GM21576 (cell line): ENCODE measurements at regions not wholly inside any gene's neighbourhood (a gene's known extent, or its start where the extent isn't known, plus 50 kb on each side); places are given as distances from the start of the nearest gene placed in this dataset.

Experiments
- ATAC-seq: cut with Tn5 transposase; IDR thresholded peaks from one replicate; pipeline ENCODE4 v1.9.1; 2021; ENCODE audit warnings: mild to moderate bottlenecking, moderate library complexity; ENCODE audit not compliant: unreplicated experiment

DNA sequence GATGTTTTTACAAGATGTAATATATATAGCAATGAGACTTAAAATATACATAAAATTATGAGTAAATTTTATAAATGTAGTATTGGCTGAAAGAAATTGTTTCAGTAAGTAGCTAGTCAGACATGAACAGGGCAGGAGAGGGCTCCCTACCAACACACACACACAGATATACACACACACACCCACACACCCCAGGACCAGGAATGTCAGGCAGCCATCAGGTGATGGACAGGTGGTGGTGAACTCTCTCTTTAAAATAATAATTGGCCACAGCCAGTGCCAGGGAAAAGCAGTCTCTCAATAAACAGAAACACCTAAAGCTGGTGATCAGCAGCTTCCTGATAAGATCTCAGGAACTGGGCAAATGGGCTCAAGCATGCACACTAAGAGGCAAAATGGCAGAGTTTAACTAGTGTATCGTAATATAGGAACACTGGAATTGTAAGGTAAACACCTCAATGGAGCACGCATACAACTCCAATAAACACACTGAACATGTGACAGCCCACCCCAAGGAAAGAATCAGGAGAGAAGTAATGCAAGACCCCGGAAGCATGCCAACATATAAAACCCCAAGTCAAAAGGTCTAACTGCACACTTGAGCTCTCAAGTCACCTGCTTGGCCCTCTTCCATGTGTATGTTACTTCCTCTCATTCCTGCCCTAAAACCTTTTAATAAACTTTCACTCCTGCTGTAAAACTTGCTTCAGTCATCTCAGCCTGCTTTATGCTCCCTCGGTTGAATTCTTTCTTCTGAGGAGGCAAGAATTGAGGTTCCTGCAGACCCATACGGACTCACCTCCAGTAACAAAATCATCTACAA lies 1034.1 kb upstream of the SEMA6D start:
- no peak for ATAC-seq

DNA sequence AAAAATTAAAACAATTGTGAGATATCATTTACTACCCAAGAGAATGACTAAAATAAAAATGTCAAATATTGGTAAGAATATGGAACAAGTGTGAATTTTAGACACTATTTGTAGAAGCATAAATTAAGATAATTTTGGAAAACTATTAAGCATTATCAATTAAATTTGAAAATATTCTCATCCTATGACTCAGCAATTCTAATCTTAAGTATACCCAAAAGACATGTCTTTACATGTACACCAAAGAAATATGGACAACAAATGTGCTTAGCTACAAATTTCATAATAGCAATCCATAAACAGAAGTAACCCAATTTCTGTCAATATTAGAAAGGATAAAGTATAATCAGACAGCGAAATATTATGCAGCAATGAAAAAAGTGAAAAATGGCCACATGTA lies 1032.2 kb upstream of the SEMA6D start:
- ATAC-seq = no peak

DNA sequence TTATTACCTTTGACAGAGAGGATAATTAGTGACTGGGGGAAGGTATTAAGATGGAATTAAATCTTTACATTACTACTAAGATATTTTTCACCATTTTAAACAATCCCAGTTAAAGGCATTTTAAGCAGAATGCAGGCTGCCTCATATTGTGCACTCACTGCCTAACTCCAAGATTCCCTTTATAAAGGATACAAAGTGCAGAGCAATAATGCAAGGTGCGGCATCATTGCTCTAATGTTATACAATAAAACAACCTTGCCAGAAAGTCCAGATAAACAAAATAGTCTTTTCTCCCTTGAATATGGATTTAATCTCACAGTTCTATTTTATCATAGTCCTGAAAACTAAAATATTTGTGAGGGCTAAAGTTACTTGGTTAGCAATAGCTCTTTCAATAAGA lies 1031.6 kb upstream of the SEMA6D start:
- ATAC-seq = no peak

DNA sequence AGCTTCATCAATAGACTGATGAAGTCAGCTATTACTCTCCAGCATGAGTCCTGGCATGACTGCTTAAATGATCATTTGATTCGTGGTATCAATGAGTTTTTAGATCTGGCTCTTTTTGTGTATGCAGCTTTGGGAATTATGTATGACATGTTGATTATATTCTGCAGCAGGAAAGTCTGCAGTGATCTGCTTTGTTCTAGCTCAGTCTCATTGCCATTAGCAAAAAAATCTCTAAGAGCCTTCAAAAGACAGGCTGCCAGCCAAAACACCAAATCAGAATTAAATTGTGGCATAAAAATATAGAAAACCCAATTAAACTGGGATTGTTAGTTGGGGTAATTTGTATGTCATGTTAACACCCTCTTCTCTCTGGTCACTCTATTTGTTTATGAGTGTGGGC lies 1021.0 kb upstream of the SEMA6D start:
- ATAC-seq = no peak

DNA sequence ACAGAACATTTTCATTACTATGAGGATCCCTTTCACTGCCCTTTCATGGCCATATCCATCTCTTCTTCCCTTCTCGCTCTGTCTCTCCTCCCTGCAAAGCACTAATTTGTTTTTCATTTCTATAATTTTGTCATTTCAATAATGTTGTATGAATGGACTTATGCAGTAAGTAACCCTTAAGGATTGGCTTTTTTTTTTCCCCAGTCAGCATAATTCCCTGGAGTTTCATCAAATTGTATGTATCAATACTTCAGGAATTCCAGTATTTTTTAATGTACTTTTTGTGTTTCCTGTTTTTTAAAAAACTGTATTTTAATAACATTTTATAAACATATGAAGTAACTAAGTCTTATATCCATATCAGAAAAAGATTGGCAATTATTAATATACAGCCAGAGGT lies 1016.0 kb upstream of the SEMA6D start:
- no peak for ATAC-seq

DNA sequence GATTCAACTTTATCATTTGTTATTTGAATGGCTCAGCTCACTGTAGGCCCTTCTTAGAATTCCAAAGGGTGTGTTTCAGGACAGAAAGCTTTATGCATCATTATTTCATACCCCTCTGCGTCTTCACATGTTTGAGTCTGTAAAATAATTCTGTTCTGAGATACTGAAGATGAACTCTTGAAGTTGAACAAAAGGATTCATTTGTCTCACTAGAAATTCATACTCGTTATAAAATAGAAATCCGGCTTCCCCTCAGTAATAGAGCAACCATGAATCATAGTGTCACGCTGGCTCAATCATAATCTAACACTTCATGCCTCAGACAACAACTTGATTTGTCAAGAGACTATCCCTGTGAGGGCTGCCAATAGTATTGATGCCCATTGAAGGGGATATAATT lies 1015.4 kb upstream of the SEMA6D start:
- no peak for ATAC-seq

DNA sequence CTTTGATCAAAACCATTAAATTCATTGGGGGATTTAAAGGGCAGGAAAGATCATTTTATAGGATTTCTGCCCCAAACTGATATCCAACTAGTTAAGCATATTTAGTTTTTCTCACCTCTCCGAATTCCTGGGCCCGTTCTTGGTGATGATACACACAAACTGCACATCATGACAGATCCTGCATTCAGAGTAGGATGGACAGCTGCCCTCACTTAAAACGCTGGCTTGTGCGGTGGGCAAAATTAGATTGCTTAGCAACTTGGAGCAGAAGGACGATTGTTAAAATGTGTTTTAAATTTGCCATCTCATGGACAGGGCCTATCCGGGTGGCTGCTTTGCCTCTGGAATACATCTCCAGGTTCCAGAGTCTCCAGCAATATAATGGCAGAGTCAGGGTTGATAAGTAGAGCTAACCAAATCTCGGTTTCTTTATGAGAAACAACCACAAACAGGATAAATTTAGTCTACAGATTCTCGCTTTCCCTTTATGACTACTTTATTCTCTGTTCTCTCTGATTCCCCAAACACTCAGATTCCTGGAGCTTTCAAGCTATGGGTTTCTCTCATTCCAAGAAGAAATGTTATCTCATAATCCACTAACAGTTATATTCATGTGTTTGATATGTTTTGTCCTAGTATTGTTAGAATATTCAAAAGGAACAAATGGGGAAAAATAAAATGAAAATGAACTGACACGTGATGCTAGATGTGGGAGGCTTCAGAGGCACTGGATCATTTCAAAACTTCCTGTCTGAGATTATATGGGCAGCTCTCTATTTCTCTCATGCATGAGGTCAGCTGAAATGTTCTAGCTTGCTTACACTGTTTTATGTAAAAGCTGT lies 1014.1 kb upstream of the SEMA6D start:
- ATAC-seq = no peak

DNA sequence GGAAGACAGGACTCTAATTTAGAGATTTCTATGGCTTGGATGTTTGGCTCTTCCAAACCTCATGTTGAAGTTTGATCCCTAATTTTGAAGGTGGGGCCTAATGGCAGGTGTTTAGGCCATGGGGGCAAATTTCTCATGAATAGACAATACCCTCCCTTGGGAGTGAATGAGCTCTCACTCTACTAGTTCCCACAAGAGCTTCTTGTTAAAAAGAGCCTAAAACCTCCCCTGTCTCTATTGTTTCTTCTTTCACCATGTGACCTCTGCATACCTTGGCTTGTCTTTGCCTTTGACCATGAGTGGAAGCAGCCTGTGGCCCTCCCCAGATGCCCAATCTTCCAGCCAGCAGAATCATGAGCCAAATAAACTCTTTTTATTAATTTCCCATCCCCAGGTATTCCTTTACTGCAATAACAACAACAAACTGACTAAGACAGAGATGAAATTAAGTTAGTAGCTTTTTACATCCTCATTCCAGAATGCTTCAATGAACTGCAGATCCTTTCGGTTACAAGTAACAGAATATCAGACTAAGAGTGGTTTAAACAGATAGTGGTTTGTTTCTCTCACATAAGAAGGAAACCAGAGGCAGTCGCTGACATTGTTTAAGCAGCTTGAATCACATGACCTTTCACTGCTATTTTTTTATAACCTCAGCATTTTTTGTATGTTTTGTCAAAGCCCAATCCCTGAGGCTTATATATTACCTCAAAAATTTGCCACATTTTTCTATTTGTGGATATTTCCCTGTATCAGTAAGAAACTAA lies 1013.3 kb upstream of the SEMA6D start:
- ATAC-seq = no peak

DNA sequence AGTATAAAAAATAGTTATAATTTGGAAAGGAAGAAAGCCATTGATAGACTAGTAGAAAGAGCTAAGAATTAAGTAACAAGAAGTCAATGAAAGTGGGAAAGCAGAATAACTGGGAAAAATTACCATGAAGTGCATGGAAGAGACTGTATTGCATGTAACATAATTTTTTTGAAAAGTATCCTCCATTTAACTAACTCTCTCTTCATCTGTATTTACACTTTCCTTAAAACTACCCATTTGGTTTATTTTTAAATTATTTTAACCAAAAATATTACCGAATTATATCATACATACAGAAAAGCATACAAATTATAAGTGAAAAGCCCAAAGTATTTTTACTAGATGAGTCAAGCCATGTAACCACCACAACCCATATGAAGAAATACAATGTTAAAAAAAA lies 1009.9 kb upstream of the SEMA6D start:
- ATAC-seq = no peak

DNA sequence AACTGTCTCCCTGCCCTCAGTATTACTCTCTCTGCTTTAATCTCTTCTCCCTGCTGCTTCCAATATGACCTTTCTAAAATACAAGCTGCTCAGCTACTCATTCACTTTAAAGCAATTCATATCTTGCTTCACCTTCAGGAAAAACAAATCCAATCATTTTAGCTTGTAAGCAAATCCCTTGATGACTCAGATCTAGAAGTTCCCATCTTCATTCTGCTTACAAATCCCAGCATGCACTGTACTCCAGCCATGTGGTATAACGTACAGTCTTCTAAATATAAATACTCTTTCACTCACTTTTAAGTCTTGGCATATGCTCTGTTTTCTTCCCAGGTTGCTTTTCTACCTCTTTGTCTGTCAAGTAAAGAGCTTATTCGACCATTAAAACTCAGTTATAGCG lies 1009.1 kb upstream of the SEMA6D start:
- no peak for ATAC-seq

DNA sequence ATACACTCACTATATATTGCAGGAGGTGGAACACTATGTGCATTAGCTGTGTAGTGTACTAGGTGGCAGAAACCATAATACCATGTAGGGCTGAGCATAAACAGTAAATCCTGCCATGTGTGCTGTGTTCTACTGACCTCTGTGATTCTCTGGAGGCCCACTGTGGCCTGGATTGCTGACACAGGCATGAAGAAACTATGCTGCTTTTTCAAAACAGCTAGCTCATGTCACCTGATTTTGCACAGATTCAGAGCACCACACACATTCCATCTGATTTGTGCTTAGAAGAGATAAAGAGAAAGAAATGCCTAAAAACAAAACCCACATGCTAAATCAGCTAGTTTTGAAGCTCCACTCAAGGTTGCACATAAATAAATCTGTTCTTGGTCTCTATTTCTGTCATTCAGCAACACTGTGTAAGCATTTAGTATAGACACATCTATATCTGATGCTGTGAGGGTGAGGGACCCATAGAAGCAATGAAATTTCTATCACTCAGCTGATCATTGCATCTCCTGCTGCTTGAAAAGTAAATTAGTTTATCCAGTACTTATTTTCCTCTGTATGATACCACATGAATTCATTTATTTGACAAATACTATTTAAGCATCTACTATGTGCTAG lies 1007.7 kb upstream of the SEMA6D start:
- ATAC-seq = no peak

DNA sequence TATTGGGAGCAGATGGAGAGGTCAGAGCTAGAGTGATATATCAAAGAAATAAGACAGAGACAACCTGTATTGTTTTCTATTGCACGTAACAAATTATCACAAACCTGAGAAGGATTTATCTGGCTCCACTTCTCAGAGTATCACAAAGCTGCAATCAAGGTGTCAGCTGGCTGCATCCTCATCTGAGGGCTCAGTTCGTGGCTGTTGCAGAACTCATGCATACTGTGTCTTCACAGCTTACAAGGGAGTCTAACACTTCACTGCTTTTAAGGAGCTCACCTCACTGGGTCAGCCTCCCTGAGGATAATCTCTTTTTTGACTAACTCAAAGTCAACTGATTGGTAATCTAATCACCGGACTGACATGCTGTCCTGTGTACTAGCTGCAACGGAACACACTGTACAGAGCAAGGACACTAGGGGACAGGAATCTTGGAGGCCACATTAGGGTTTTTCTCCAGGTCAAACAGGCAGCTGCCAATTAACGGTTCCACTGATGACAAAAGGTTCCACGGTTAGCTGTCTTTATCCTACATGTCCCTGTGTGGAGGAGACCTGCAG lies 1006.8 kb upstream of the SEMA6D start:
- ATAC-seq = no peak

DNA sequence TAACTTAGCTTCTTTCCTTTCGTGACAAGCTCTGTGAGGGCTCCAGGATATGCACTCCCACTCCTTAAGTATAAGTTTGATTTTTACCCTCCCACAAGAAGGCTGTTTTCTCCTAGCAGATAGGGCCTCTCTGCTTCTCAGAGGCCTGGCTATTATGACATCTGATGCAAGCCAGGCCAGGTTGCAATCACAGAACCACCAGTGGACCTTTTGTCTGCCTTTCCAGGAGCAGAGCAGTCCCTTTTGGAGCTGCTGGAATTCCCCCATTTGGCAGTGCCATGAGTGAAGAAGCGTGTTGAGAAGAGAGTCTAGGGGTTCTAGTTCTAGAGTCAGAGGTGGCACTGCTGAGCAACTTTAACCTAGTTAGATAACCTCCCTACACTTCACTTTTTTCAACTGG lies 1004.3 kb upstream of the SEMA6D start:
- no peak for ATAC-seq

DNA sequence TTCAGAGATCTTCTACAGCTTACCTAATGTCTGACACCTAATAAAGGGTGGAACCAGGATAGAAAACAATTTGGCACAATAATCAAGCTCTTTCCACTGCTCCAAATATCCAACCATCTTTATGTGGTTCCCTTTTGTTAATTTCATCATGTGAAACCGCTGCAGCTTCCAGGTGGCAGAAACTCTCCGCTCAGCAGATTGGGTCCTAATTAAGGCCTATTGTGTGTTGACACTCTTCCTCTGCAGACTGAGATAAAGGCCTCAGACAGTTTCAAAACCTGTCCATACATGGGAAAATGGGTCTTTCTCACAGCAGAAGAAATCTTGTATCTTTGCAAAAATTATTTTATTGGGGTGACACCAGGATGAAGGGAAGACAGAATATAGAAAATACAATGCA lies 1002.4 kb upstream of the SEMA6D start:
- ATAC-seq = no peak

DNA sequence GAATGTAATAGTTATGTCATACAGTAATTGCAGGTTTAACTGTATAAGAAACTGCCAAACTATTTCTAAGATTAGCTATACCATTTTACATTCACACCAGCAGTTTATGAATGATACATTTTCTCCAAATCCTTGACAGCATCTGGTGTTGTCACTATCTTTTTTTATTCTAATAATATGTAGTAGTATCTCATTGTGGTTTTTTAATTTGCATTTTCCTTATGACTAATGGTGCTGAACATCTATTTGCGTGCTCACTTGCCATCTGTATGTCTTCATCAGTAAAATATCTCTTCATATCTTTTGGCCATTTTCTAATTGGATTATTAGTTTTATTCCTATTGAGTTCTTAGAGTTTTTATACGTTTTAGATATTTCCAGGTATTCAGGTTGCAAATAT lies 994.0 kb upstream of the SEMA6D start:
- no peak for ATAC-seq

DNA sequence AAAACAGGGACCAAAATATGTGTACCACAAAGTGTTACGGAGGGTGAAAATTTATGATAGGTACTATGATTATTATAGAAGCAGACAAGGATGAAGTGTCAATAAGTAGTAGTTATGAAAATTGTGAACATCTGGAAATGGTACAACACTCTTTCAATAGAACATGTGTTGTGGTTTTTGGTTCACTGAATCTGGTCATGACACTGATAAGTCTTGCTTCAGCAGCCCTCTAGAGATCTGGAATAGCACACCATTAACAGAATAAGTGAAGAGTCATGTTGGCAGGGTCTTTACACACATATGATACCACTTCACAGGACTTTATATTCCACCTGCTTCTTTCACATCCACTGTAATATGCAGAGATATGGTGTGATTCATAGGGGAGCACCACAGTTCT lies 985.2 kb upstream of the SEMA6D start:
- no peak for ATAC-seq

DNA sequence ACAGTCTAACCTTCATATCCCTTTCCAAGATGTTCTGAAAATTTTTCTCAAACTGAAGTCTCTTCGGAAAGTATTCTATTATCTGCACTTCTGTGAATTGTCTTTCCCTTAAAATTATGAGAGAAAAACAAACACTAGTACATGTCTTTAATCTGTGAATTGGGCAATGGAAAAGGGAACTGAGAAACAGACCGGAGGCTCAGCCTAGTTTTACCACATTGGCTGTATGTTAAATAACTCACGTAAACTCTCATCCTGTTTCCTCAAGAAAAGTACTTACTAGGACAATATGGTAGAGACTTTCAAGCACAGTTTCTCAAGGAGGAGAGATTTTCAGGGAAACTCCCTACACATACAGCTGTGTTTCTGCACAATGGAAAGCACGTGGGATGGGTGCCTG lies 982.2 kb upstream of the SEMA6D start:
- ATAC-seq = no peak

DNA sequence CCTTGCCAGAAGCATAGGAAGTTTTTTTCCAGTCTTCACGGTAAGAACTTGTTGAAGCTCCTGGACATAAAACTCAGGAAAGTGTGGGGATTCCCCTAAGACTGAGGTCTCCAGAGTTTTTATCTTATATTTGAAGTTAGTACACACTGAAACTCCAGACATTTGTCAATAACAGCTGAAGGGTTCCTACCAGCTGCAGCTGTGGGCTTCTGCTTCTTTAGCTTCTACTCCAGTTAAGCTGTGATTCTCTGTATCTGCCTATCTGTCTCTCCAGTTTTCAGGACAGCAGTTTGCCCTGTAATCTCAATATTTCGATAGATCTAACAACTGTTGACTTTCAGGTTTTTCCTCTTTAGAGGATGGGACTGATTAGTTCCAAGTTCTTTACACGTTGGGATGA lies 966.0 kb upstream of the SEMA6D start:
- no peak for ATAC-seq

DNA sequence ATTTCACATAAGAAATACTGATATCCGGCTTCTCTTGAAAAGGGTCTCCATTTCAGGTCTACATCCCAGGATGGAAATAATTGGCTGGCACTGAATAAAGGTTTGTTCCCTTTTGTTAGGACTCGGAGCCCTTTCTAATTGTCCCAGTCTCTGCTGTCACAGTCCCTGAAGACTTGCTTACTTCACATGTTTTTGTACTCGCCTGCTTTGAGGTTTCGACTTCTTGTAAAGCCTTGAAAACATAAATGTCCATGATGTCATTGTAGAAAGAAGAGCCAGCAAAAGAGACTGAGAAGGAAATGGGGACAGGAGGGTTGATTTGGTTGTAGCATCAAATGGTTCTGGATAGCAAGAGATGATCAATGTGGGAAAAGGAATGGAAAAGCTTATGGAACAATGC lies 963.4 kb upstream of the SEMA6D start:
- no peak for ATAC-seq

DNA sequence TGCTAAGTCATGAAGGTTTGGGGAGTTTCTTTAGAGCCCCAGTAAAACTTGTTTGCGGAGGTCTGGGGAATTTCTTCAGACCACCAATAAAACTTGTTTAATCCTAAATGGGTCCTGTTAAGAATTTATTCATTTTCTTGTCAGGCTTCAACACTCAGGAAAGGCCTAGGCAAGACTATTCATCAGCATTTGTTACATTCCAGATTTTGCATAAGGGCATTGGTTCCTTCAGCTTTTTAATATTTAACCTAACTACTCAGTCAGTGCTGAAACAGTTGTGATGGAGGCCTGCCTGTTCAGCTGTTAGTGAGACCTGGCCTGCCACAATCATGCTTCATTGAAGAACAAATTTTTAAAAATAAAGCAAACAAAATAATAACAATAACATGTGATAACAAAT lies 954.2 kb upstream of the SEMA6D start:
- ATAC-seq = no peak

DNA sequence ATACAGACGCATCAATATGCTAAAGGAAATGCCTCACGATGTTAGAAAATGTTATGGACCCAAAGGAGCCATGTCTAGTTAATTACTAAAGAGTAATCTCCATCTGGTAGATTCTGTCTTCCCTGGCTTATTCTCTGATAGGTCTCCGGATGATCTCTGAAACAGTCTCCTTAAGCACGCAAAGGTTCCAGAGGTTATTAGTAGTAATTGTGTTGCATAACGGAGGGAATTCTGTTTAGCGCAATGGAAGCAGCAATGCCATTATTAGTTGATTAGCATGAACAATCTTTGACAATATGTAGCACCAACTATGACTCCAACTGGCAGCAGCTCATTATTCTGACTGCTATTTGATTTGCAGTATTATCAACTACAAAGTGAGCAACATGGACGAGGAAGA lies 952.5 kb upstream of the SEMA6D start:
- no peak for ATAC-seq
